Naive thymus-derived CD4-positive, alpha-beta T cell (primary cell): ENCODE measurements at regions not wholly inside any gene's neighbourhood (a gene's known extent, or its start where the extent isn't known, plus 50 kb on each side); places are given as distances from the start of the nearest gene placed in this dataset.

Experiments used
- ATAC-seq: fragments of 150-1000 bp; cut with Tn5 transposase; 2 replicates; pipeline ENCODE4 v1.10.0; 2021; ENCODE audit warnings: mild to moderate bottlenecking, moderate library complexity
- CTCF ChIA-PET: fragments of 350-600 bp; sonication (Branson Sonifier 250); formaldehyde crosslinking; loops from one replicate; lab custom pipeline; 2021; ENCODE audit warnings: antibody characterized with exemption; lab: Charles Lee
- POLR2A ChIA-PET: fragments of 350-600 bp; sonication (Branson Sonifier 250); formaldehyde crosslinking; loops from one replicate; lab custom pipeline; 2021; ENCODE audit warnings: antibody characterized with exemption, inconsistent platforms; lab: Charles Lee
- DNase-seq, 9 donors: peaks; one replicate each; pipeline versions ENCODE4 v3.0.0 to v3.0.0-alpha.2; 2020 to 2022; ENCODE audit warnings: mixed read lengths in 1 of 9
- H3K27ac ChIP-seq: one replicate; pipeline ENCODE4 v1.7.0; 2013; ENCODE audit warnings: mild to moderate bottlenecking, low read depth, low read length, moderate library complexity
- H3K27me3 ChIP-seq, 2 donors: one replicate each; pipeline ENCODE4 v1.7.0; 2013; ENCODE audit warnings: low read length in 2 of 2, mild to moderate bottlenecking in 2 of 2, moderate library complexity in 2 of 2; ENCODE audit not compliant: control insufficient read depth in 2 of 2, insufficient read depth in 2 of 2
- H3K36me3 ChIP-seq, 3 experiments: 1 replicate in 2 of 3; 2 replicates in 1 of 3; pipeline ENCODE4 v1.7.0; 2013; ENCODE audit warnings: low read length in 3 of 3, mild to moderate bottlenecking in 3 of 3, moderate library complexity in 1 of 3; ENCODE audit not compliant: insufficient read depth in 3 of 3, control insufficient read depth in 2 of 3
- H3K4me1 ChIP-seq, 2 donors: one replicate each; pipeline ENCODE4 v1.7.0; 2013; ENCODE audit warnings: low read length in 2 of 2, mild to moderate bottlenecking in 2 of 2, moderate library complexity in 1 of 2; ENCODE audit not compliant: control insufficient read depth in 2 of 2, insufficient read depth in 2 of 2
- H3K4me3 ChIP-seq: 2 replicates; pipeline ENCODE4 v1.7.0; 2013; ENCODE audit warnings: mild to moderate bottlenecking, low read length
- H3K9me3 ChIP-seq, 3 experiments: 1 replicate in 2 of 3; 2 replicates in 1 of 3; pipeline ENCODE4 v1.7.0; 2013; ENCODE audit warnings: low read length in 3 of 3; ENCODE audit not compliant: control insufficient read depth in 2 of 3
- H3K27ac Mint-ChIP-seq, 9 donors: one replicate each; pipeline ENCODE4 v1.8.0; 2020 to 2022; ENCODE audit warnings: mixed read lengths in 9 of 9, mild to moderate bottlenecking in 8 of 9, moderate library complexity in 5 of 9, inconsistent platforms in 2 of 9
- H3K27me3 Mint-ChIP-seq, 5 donors: one replicate each; pipeline ENCODE4 v1.8.0; 2021 to 2022; ENCODE audit warnings: mixed read lengths in 5 of 5, mild to moderate bottlenecking in 1 of 5
- H3K36me3 Mint-ChIP-seq, 5 donors: one replicate each; pipeline ENCODE4 v1.8.0; 2020 to 2022; ENCODE audit warnings: mixed read lengths in 5 of 5, mild to moderate bottlenecking in 3 of 5, inconsistent platforms in 1 of 5
- H3K4me1 Mint-ChIP-seq, 7 donors: one replicate each; pipeline ENCODE4 v1.8.0; 2020 to 2022; ENCODE audit warnings: mixed read lengths in 7 of 7, mild to moderate bottlenecking in 3 of 7, inconsistent platforms in 1 of 7
- H3K4me3 Mint-ChIP-seq, 10 donors: one replicate each; pipeline ENCODE4 v1.8.0; 2020 to 2022; ENCODE audit warnings: mild to moderate bottlenecking in 10 of 10, mixed read lengths in 10 of 10, moderate library complexity in 6 of 10, inconsistent platforms in 2 of 10
- H3K9me3 Mint-ChIP-seq, 11 donors: one replicate each; pipeline ENCODE4 v1.8.0; 2020 to 2022; ENCODE audit warnings: mixed read lengths in 11 of 11, mild to moderate bottlenecking in 4 of 11, inconsistent platforms in 1 of 11, moderate library complexity in 1 of 11
- intact Hi-C, 2 donors: fragments of 100-400 bp; cut with micrococcal nuclease; formaldehyde crosslinking; loops; one replicate each; pipeline ENCODE4 v1.15.1; 2023

DNA sequence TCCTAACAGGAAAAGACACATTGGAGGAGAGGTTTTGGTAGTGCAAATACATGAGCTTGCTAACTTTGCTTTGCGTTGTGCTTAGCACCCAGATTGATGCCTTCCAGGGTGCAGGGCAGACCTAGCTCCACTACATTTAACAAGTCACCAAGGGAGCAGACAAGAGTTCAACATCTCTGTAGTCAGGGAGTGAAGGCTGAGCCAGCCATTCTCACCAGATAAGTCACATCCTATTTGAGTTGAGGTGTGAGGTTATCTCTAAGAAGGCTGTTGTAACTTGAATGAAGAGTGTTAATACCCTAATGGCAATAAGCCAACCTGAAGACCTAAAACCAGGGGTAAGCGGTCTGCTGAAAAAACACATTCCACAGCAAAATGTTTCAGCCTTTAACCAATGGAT lies 69.6 kb upstream of the DSEL start:
- Histone ChIP-seq H3K27ac (no peak overlapping the region), H3K36me3 (no peaks in the 10 kb centered on the region), H3K4me3 (no peak overlapping the region), H3K9me3 (no peaks in the 10 kb centered on the region), H3K27me3 (no peaks in the 10 kb centered on the region), H3K4me1 (no peaks in the 10 kb centered on the region)
- H3K36me3 Mint-ChIP-seq, result no peaks in the 10 kb centered on the region
- H3K4me1 Mint-ChIP-seq, result no peaks in the 10 kb centered on the region
- intact Hi-C loops, result no loop called here
- ChIA-PET POLR2A (no interaction called here), CTCF (no interaction called here)
- H3K27me3 Mint-ChIP-seq, result peaks cover 0 to 17% (median 0%) of the 10 kb centered on the region in 5 donors
- no peak for DNase-seq
- no peaks in the 10 kb centered on the region for H3K9me3 Mint-ChIP-seq
- no peak for ATAC-seq
- H3K27ac Mint-ChIP-seq, result no peak overlapping the region
- H3K4me3 Mint-ChIP-seq, result no peak overlapping the region

DNA sequence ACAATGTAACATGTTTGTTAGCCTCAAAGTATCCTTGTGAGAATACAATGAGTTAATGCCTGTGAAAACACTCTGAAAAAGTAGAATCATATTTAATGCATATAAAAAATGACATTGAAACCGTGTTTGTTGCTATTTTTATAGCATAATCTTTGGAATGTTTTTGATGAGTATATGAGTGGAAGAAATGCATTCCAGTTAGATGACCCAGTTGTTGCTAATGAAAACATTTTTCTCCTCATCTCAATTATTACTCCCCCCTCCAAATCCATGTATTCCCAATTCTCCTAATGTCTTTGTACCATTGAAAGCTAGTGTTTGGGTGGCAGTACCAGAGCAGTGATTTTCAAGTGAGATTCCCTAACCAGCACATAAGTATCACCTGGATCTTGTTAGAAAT lies 67.1 kb upstream of the DSEL start:
- Histone ChIP-seq H3K27ac (no peak overlapping the region), H3K36me3 (no peaks in the 10 kb centered on the region), H3K9me3 (no peaks in the 10 kb centered on the region), H3K4me1 (no peaks in the 10 kb centered on the region), H3K27me3 (no peaks in the 10 kb centered on the region), H3K4me3 (no peak overlapping the region)
- no peaks in the 10 kb centered on the region for H3K36me3 Mint-ChIP-seq
- no peak for ATAC-seq
- DNase-seq, result no peak
- ChIA-PET CTCF (no interaction called here), POLR2A (no interaction called here)
- H3K4me3 Mint-ChIP-seq, result no peak overlapping the region
- H3K27me3 Mint-ChIP-seq, result peaks cover 0 to 17% (median 0%) of the 10 kb centered on the region in 5 donors
- H3K4me1 Mint-ChIP-seq, result no peaks in the 10 kb centered on the region
- no peaks in the 10 kb centered on the region for H3K9me3 Mint-ChIP-seq
- H3K27ac Mint-ChIP-seq, result no peak overlapping the region
- intact Hi-C loops, result no loop called here

DNA sequence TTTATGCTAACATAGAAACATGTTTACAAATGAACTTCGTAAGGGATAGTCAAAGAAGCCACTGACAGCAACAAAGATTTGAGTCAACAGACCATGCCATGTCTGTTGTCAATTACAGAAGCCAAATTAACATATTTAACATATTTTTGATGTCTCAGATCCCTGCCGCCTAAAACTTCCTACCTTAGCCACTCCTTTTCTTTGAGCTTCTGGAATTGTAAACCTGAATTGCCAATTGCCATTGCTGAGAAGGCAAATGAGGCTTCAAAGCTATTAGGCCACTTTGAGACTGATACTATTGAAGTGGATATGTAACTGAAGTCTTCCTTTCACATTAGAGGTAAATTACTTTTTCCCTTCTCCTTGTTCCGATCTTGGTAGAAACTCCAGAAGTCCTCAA lies 66.0 kb upstream of the DSEL start:
- Histone ChIP-seq H3K4me1 (no peaks in the 10 kb centered on the region), H3K27ac (no peak overlapping the region), H3K4me3 (no peak overlapping the region), H3K9me3 (no peaks in the 10 kb centered on the region), H3K27me3 (no peaks in the 10 kb centered on the region), H3K36me3 (no peaks in the 10 kb centered on the region)
- Mint-ChIP-seq H3K4me3 (no peak overlapping the region), H3K9me3 (no peaks in the 10 kb centered on the region), H3K4me1 (no peaks in the 10 kb centered on the region), H3K36me3 (no peaks in the 10 kb centered on the region), H3K27ac (no peak overlapping the region), H3K27me3 (peaks cover 0 to 17% (median 0%) of the 10 kb centered on the region in 5 donors)
- POLR2A ChIA-PET, result no interaction called here
- intact Hi-C loops, result no loop called here
- no peak for DNase-seq
- CTCF ChIA-PET, result no interaction called here
- ATAC-seq, result no peak

DNA sequence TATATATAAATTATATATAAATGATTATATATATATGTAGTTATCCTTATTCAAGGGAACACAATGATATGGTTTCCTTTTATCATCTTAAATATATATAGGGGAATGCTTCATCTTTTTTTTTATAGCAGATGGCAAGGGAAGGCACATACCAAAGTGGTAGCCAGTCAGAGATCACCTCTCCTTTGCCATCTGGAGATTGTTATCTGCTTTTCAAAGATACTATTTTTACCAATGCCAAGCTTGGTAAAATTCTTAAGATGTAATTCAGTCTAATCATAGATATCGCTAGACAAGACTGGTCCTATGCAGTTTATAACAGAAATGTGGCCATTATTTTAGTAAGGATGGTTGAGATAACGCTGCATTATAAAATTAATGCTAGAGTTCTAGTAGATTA lies 64.7 kb upstream of the DSEL start:
- H3K27ac ChIP-seq, result no peak overlapping the region
- no peaks in the 10 kb centered on the region for H3K4me1 ChIP-seq
- Mint-ChIP-seq H3K4me3 (no peak overlapping the region), H3K27ac (no peak overlapping the region), H3K9me3 (no peaks in the 10 kb centered on the region), H3K4me1 (no peaks in the 10 kb centered on the region), H3K36me3 (no peaks in the 10 kb centered on the region), H3K27me3 (peaks cover 0 to 17% (median 0%) of the 10 kb centered on the region in 5 donors)
- H3K9me3 ChIP-seq, result no peaks in the 10 kb centered on the region
- ChIA-PET CTCF (no interaction called here), POLR2A (no interaction called here)
- ATAC-seq (no peak), DNase-seq (no peak)
- H3K27me3 ChIP-seq, result no peaks in the 10 kb centered on the region
- no peaks in the 10 kb centered on the region for H3K36me3 ChIP-seq
- intact Hi-C loops, result no loop called here
- H3K4me3 ChIP-seq, result no peak overlapping the region

DNA sequence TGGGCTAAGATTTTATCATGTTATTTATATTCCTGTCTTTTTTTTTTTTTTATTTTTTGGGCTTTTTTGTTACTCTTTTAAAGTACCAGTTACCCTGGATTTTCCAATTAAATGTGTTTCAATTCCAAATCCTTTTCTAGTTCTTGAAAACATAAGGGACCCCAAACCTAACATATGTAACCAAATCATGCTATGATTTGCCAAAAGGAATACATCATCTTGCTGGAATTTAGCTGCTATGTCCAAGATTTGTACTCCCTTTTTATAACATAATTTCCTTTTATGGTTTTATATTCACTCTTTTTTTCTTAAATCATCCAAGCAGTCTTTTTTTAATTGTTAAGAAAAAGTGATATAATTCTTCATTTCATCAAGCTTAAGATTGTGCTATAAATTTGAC lies 60.9 kb upstream of the DSEL start:
- Mint-ChIP-seq H3K4me3 (no peak overlapping the region), H3K27me3 (peaks cover 0 to 7% (median 0%) of the 10 kb centered on the region in 5 donors), H3K27ac (no peak overlapping the region), H3K4me1 (no peaks in the 10 kb centered on the region), H3K9me3 (no peaks in the 10 kb centered on the region), H3K36me3 (no peaks in the 10 kb centered on the region)
- CTCF ChIA-PET, result no interaction called here
- DNase-seq (no peak), ATAC-seq (no peak)
- Histone ChIP-seq H3K27ac (no peak overlapping the region), H3K4me1 (no peaks in the 10 kb centered on the region), H3K36me3 (no peaks in the 10 kb centered on the region), H3K27me3 (no peaks in the 10 kb centered on the region), H3K4me3 (no peak overlapping the region), H3K9me3 (no peaks in the 10 kb centered on the region)
- intact Hi-C loops, result no loop called here
- POLR2A ChIA-PET, result interaction anchor here (0.6 kb wide), 1 partner anchor 588 kb away, joined by 4 read pairs; no protein-coding TSS in a partner anchor

DNA sequence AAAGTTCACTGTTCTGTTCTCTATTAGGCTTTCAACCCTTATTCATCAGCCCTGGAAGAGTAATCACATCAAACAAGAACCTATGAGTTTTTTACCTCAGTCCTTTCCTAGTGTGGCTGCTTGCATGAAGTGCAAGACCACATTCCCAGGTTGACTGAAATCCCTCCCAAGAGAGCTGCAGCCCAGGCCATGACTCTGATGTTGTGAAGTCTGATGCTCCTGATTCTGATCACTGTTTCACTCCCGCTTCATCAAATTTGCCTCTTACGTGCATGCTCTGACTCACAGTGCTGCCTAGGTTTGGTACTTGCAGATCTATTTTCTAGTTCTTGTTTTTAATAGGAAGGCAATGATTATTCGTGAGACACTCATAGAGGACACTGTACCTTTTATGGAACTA lies 58.2 kb upstream of the DSEL start:
- no peaks in the 10 kb centered on the region for H3K36me3 Mint-ChIP-seq
- H3K27me3 Mint-ChIP-seq, result peaks cover 0 to 10% (median 5%) of the 10 kb centered on the region in 5 donors
- H3K4me3 Mint-ChIP-seq, result no peak overlapping the region
- no peak overlapping the region for H3K4me3 ChIP-seq
- ChIA-PET POLR2A (no interaction called here), CTCF (no interaction called here)
- H3K27ac ChIP-seq, result no peak overlapping the region
- H3K4me1 ChIP-seq, result no peaks in the 10 kb centered on the region
- no peaks in the 10 kb centered on the region for H3K9me3 ChIP-seq
- no peak for DNase-seq
- no peaks in the 10 kb centered on the region for H3K27me3 ChIP-seq
- no peaks in the 10 kb centered on the region for H3K9me3 Mint-ChIP-seq
- intact Hi-C loops, result no loop called here
- no peaks in the 10 kb centered on the region for H3K4me1 Mint-ChIP-seq
- no peaks in the 10 kb centered on the region for H3K36me3 ChIP-seq
- H3K27ac Mint-ChIP-seq, result no peak overlapping the region
- ATAC-seq, result no peak

DNA sequence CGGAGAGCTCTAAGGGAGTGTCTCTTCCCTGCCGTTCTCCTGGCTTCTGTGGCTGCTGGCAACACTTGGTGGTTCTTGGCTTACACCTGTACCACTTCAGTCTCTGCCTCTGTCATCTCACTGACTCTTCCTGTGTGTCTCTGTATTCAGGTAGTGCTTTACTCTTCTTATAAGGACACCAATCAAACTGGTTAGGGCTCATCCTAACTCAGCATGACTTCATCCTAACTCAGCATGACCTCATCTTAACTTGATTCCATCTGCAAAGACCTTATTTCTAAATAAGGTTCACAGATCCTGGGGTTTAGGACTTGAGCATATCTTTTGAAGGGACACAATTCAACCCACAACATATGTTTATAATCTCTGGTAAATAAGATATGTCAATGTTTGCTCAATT lies 51.6 kb upstream of the DSEL start:
- Mint-ChIP-seq H3K4me1 (no peaks in the 10 kb centered on the region), H3K9me3 (no peaks in the 10 kb centered on the region), H3K36me3 (no peaks in the 10 kb centered on the region), H3K27me3 (peaks cover 0 to 23% (median 9%) of the 10 kb centered on the region in 5 donors), H3K27ac (no peak overlapping the region), H3K4me3 (no peak overlapping the region)
- Histone ChIP-seq H3K36me3 (no peaks in the 10 kb centered on the region), H3K9me3 (no peaks in the 10 kb centered on the region), H3K27ac (no peak overlapping the region), H3K4me1 (no peaks in the 10 kb centered on the region), H3K27me3 (no peaks in the 10 kb centered on the region), H3K4me3 (no peak overlapping the region)
- no peak for ATAC-seq
- ChIA-PET POLR2A (no interaction called here), CTCF (no interaction called here)
- intact Hi-C loops, result no loop called here
- no peak for DNase-seq
